GM18873 (cell line): ENCODE measurements at regions not wholly inside any gene's neighbourhood (a gene's known extent, or its start where the extent isn't known, plus 50 kb on each side); places are given as distances from the start of the nearest gene placed in this dataset.
"Not testable (repeated sequence)": the region's sequence is repeated elsewhere in the genome, so short reads cannot be mapped to it uniquely, and the experiment has no call there.

ENCODE experiments used
- ATAC-seq: cut with Tn5 transposase; IDR thresholded peaks from one replicate; pipeline ENCODE4 v1.9.1; 2021; ENCODE audit warnings: mild to moderate bottlenecking, moderate library complexity, moderate number of reproducible peaks; ENCODE audit not compliant: unreplicated experiment, low FRiP score

DNA sequence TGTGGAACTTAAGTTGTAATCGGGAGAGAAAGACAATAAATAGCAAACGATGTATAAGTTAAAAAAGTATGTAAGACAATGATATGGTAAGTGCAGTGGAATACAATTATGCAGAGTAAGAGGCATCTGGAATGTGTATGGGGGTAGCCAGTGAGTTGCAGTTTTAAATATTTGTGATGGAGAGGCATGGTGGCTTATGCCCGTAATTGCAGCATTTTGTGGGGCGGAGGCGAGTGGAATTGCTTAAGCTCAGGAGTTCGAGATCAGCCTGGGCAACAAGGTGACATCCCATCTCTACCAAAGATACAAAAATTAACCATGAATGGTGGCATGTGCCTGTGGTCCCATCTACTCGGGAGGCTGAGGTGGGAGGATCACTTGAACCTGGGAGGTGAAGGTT is 52.5 kb upstream of the WDFY3 start:
- ATAC-seq: no peak

- no peak for ATAC-seq
Measured at GRCh38 chr4:85019411-85019810, 52.9 kb upstream of the WDFY3 start.

DNA sequence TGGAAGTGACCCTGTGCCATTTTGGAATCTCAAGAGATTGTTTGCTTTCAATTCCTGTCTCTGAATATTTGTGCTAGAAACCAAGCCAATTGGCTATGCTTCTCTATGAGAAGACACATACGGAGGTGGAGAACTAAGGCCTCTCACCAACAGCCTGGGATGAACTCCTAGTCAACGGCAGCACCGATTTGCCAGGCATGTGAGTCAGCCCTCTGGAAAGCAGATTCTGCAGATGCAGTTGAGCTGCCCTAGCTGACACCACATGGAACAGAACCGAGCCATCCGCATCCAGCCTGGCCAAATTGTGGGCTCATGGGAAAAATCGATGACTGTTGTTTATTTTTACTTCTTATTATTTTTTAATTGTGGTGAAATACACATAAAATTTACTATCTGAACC is 58.2 kb upstream of the WDFY3 start:
- no peak for ATAC-seq

GRCh38 chr4:85028910-85029309 is 62.4 kb upstream of the WDFY3 start:
- no peak for ATAC-seq

- no peak for ATAC-seq
Measured at GRCh38 chr4:85029453-85029852, 63.0 kb upstream of the WDFY3 start.

DNA sequence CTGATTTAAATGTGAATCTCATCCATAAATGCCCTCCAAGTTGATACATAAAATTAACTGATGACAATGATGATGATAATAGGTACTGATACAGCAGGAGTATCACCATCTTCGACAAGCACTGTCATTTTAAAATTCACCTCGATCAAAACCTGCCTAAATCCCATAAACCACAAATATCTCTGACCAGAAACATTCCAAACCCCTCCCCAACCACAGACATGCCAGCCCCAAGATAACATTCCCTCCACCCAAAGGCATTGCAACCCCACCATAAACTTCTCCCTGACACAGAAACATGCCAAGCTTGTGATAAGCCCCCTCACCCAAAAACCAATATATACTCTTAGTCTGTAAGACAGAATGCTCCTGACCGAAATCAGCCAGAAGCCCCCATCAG is 63.7 kb upstream of the WDFY3 start:
- no peak for ATAC-seq

DNA sequence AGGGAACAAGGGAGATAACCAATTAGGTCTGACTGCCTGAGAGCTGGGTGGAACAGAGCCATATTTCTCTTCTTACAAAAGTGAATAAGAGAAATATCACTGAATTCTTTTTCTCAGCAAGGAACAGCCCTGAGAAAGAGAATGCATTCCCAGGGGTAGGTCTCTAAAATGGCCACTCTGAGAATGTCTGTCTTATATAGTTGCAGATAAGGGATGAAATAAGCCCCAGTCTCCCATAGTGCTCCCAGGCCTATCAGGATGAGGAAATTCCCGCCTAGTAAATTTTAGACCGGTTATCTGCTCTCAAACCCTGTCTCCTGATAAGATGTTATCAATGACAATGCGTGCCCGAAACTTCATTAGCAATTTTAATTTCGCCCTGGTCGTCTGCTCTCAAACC is 67.3 kb upstream of the WDFY3 start:
- ATAC-seq: not testable (repeated sequence)

- no peak for ATAC-seq
Measured at GRCh38 chr4:85039526-85039925, 73.0 kb upstream of the WDFY3 start.

GRCh38 chr4:85043812-85044496 is 77.5 kb upstream of the WDFY3 start:
- peak; percentile 72 for ATAC-seq

GRCh38 chr4:85050736-85051135 is 84.2 kb upstream of the WDFY3 start:
- no peak for ATAC-seq

DNA sequence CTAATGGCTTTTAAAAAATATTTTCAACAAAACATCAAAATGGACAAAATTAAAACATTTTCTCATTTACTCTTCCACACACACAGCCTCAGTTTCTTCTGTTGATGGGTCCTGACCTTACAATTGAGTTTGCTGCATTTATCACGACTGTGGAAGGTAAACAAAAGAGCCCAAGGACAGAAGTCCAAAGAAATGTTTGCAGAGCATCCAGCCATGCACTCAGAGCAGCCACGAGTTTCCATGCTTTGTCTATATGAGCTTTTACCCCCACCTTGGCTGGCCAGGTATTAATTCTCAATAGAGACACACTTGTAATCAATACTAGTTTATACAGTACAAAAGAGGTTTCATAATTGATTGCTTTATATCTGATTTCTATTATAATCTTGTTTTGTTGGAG is 85.0 kb upstream of the WDFY3 start:
- no peak for ATAC-seq

DNA sequence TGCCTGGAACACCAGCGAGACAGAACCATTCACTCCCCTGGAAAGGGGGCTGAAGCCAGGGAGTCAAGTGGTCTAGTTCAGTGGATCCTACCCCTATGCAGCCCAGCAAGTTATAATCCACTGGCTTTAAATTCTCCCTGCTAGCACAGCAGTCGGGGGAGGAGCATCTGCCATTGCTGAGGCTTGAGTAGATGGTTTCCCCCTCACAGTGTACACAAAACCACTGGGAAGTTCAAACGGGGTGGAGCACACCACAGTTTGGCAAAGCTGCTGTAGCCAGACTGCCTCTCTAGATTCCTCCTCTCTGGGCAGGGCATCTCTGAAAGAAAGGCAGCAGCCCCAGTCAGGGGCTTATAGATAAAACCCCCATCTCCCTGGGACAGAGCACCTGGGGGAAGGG is 88.4 kb upstream of the WDFY3 start:
- not testable (repeated sequence) for ATAC-seq

DNA sequence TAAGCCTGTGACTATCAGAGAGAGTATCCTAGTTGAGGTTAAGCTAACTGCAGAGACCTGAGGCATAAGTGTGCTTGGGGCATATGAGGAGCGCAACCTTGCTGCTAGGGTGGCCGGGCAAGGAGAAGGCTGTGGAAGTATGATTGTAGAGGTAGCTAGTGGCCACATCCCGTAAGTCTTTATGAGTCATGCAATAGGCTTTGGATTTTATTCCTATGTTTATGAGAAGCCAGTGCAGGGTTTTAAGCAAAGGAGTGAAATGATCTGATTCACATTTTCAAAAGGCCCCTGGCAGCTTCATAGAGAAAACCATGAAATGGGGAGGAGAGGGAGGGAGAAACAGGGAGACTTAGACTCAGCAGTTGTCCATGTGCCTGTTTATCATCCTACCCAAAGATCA is 92.1 kb upstream of the WDFY3 start:
- ATAC-seq: no peak

GRCh38 chr4:85061974-85062373 is 95.5 kb upstream of the WDFY3 start:
- ATAC-seq: no peak

GRCh38 chr4:85062466-85062865 is 96.0 kb upstream of the WDFY3 start:
- no peak for ATAC-seq

DNA sequence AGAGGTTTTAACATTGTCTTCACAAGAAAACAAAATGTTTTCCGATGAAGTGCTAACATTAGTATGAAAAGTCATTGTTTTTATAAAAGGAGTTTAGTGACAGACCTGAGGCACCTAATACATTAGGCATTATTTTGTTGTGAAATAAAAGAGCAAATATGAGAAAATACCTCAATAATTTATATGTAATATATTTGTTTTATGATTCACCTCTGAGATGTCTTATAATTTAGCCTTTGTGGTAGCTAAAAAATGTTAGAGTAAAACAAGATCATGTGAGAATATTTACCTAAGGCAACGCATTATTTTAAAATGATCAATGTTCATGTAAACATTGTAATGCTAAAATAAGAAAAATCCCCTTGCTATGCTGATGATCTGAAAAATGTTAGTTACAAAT is 100.9 kb upstream of the WDFY3 start:
- no peak for ATAC-seq

DNA sequence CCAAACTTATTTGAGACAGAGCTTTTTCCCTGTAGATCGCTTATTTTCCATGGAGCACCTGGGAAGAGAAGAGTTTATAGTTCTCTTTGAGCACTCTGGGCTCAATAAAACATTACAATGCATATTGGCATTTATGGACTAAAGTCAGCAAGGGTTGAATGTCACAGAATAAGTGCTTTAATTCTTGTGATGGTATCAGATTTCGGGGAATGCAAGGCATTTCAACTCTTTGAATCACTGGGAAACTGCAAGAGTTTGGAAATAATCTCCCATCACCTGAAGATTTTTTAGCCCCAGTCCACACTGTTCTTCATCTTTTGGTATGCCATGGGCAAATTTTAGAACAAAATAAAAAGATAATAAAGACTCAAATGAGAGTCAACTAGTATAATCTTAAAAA is 111.5 kb upstream of the WDFY3 start:
- ATAC-seq: no peak

- ATAC-seq: no peak
Measured at GRCh38 chr4:85081196-85081595, 114.7 kb upstream of the WDFY3 start.

- peak; percentile 90 for ATAC-seq
Measured at GRCh38 chr4:85084371-85085094, 118.0 kb upstream of the WDFY3 start.

DNA sequence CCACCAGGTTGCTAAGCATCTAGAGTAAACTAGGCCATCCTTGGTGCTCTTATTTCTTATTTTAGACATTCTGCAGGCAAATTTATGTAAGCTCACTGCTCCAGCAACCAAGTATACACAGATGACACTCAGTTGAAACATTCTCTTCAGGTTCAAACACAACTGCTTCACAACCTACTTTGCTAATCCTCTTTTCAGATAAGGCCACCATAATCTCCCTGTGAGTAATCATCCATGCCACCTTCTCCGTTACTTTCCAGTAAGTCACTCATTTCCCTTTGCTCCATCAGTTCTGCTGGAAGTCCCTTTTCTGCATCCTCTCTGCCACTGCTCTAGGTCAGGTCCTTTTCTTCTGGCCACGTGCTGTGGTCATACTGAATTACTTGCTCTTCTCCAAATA is 120.2 kb upstream of the WDFY3 start:
- no peak for ATAC-seq

DNA sequence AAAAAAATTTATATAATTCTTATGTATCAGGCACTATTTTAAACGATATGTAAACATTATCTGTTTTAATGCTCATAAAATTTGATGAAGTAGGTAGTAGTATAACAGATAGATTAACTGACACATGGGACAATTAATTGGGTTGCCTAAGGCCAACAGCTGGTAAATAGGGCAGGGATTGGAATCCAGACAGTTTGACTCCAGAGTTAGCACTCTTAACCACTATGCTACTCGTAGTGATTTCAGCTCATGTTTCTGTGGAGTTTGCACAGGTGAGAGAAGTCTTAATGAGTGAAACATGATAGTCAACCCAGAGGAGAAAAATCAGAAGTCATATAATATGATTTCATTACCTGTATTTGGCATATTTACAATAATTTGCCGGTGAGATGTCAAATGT is 126.0 kb upstream of the WDFY3 start:
- no peak for ATAC-seq

DNA sequence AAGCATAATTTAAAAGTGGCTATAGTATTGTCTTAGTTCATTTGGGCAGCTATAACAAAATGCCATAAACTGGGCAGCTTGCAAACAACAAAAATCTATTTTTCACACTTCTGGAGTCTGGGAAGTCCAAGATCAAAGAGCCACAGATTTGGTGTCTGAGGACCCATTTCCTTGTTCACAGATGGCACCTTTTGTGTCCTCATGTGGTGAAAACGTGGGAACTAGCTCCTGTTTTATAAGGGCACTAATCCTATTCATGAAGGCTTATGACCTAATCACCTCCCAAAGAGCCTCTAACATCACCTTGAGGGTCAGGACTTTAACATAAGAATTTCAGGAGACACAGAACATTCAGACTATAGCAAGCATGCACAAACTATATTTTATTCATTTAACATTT is 126.5 kb upstream of the WDFY3 start:
- no peak for ATAC-seq
